IMR-90 (cell line): ENCODE measurements at regions not wholly inside any gene's neighbourhood (a gene's known extent, or its start where the extent isn't known, plus 50 kb on each side); places are given as distances from the start of the nearest gene placed in this dataset.

Source experiments
- ATAC-seq: fragments of 200-7000 bp; cut with Tn5 transposase; 2 replicates; pipeline ENCODE4 v1.9.1; 2020; ENCODE audit warnings: low read depth, mild to moderate bottlenecking, moderate library complexity
- BruUV-seq: library from RNA; stranded (reverse); fragments of 400-500 nt; replicated peaks from 2 replicates; lab custom pipeline; 2021; lab: Mats Ljungman, UMichigan
- CTCF ChIA-PET: fragments of 300-600 bp; formaldehyde crosslinking; extraction: SDS; loops from one replicate; lab custom pipeline; 2021; ENCODE audit warnings: antibody characterized with exemption; lab: Yijun Ruan, JAX
- POLR2A ChIA-PET: fragments of 300-600 bp; sonication (Branson Sonifier 250); formaldehyde crosslinking; loops from one replicate; lab custom pipeline; 2022; ENCODE audit warnings: antibody characterized with exemption; ENCODE audit not compliant: unreplicated experiment; lab: Charles Lee
- DNase-seq: peaks from one replicate; pipeline ENCODE4 v3.0.0; 2013
- H2AFZ ChIP-seq: replicated peaks from 2 replicates; pipeline ENCODE3; 2013; ENCODE audit warnings: low read length, mild to moderate bottlenecking; ENCODE audit not compliant: poor library complexity
- H2AK5ac ChIP-seq: 2 replicates; pipeline ENCODE4 v1.6.1; 2013; ENCODE audit warnings: low read depth, low read length, inconsistent platforms
- H2AK9ac ChIP-seq: replicated peaks from 2 replicates; pipeline ENCODE3; 2013; ENCODE audit warnings: mild to moderate bottlenecking, low read depth, low read length, moderate library complexity; ENCODE audit not compliant: poor library complexity
- H2BK120ac ChIP-seq: 2 replicates; pipeline ENCODE4 v1.6.1; 2013; ENCODE audit warnings: low read depth, low read length, inconsistent platforms
- H2BK15ac ChIP-seq: 3 replicates; pipeline ENCODE4 v1.6.1; 2013; ENCODE audit warnings: low read depth, low read length, inconsistent platforms
- H2BK20ac ChIP-seq: 2 replicates; pipeline ENCODE4 v1.6.1; 2013; ENCODE audit warnings: low read depth, mild to moderate bottlenecking, inconsistent platforms, low read length, moderate library complexity
- H2BK5ac ChIP-seq: 2 replicates; pipeline ENCODE4 v1.6.1; 2013; ENCODE audit warnings: mild to moderate bottlenecking, low read depth, low read length, inconsistent platforms; ENCODE audit not compliant: poor library complexity, severe bottlenecking
- H3K14ac ChIP-seq: replicated peaks from 2 replicates; pipeline ENCODE4 v1.6.1; 2013; ENCODE audit warnings: low read depth, low read length, inconsistent platforms
- H3K18ac ChIP-seq: 2 replicates; pipeline ENCODE4 v1.6.1; 2013; ENCODE audit warnings: low read depth, low read length, control low read depth
- H3K23ac ChIP-seq: 2 replicates; pipeline ENCODE4 v1.6.1; 2013; ENCODE audit warnings: low read depth, low read length, inconsistent platforms
- H3K27ac ChIP-seq: 2 replicates; pipeline ENCODE4 v1.5.1; 2013; ENCODE audit warnings: mild to moderate bottlenecking, control low read depth, low read length; ENCODE audit not compliant: insufficient read depth
- H3K27me3 ChIP-seq: 2 replicates; pipeline ENCODE4 v1.6.1; 2013; ENCODE audit warnings: low read length; ENCODE audit not compliant: control insufficient read depth, insufficient read depth
- H3K36me3 ChIP-seq: 2 replicates; pipeline ENCODE4 v1.6.1; 2013; ENCODE audit warnings: low read length, mixed read lengths; ENCODE audit not compliant: control insufficient read depth, insufficient read depth
- H3K4ac ChIP-seq: 2 replicates; pipeline ENCODE4 v1.6.1; 2013; ENCODE audit warnings: low read depth, low read length, inconsistent platforms
- H3K4me1 ChIP-seq: 2 replicates; pipeline ENCODE4 v1.6.1; 2013; ENCODE audit warnings: low read length, mixed read lengths; ENCODE audit not compliant: control insufficient read depth, insufficient read depth
- H3K4me2 ChIP-seq: 2 replicates; pipeline ENCODE4 v1.6.1; 2013; ENCODE audit warnings: low read depth, mild to moderate bottlenecking, control low read depth, low read length, moderate library complexity
- H3K4me3 ChIP-seq: 2 replicates; pipeline ENCODE4 v1.5.1; 2013; ENCODE audit warnings: low read depth, mild to moderate bottlenecking, control low read depth, low read length, moderate library complexity; ENCODE audit not compliant: insufficient read depth
- H3K56ac ChIP-seq: 2 replicates; pipeline ENCODE4 v1.6.1; 2013; ENCODE audit warnings: low read length, inconsistent platforms; ENCODE audit not compliant: insufficient read depth; ENCODE audit errors: extremely low read depth
- H3K79me1 ChIP-seq, 2 experiments: 2 replicates each; pipeline ENCODE4 v1.6.1; 2013; ENCODE audit warnings: low read length in 2 of 2, inconsistent platforms in 1 of 2, low read depth in 1 of 2
- H3K9ac ChIP-seq: 2 replicates; pipeline ENCODE4 v1.6.1; 2013; ENCODE audit warnings: low read depth, low read length, control low read depth
- H3K9me1 ChIP-seq: 2 replicates; pipeline ENCODE4 v1.6.1; 2013; ENCODE audit warnings: low read length, inconsistent platforms; ENCODE audit not compliant: insufficient read depth
- H3K9me3 ChIP-seq: 2 replicates; pipeline ENCODE4 v1.6.1; 2013; ENCODE audit warnings: low read length; ENCODE audit not compliant: control insufficient read depth, insufficient read depth
- H4K20me1 ChIP-seq: 2 replicates; pipeline ENCODE4 v1.6.1; 2013; ENCODE audit warnings: low read length, inconsistent platforms; ENCODE audit not compliant: insufficient read depth
- H4K5ac ChIP-seq: 2 replicates; pipeline ENCODE4 v1.6.1; 2013; ENCODE audit warnings: mild to moderate bottlenecking, low read depth, low read length, control low read depth
- H4K8ac ChIP-seq, 2 experiments: 2 replicates each; pipeline ENCODE4 v1.6.1; 2013; ENCODE audit warnings: low read depth in 2 of 2, low read length in 2 of 2, control low read depth in 1 of 2, inconsistent platforms in 1 of 2
- H4K91ac ChIP-seq: 2 replicates; pipeline ENCODE4 v1.6.1; 2013; ENCODE audit warnings: low read depth, low read length, inconsistent platforms; ENCODE audit not compliant: insufficient read depth
- ELK1 ChIP-seq: fragments of 150-350 bp; IDR thresholded peaks from 2 replicates; pipeline ENCODE4 v1.6.1; 2016; ENCODE audit warnings: low read depth, mild to moderate bottlenecking, low read length, moderate library complexity, borderline replicate concordance
- MAFK ChIP-seq: IDR thresholded peaks from 2 replicates; pipeline ENCODE4 v1.6.1; 2012; ENCODE audit warnings: low read depth, low read length, improper control_type of control experiment
- MAZ ChIP-seq: IDR thresholded peaks from 2 replicates; pipeline ENCODE4 v1.6.1; 2012; ENCODE audit warnings: low read depth, mild to moderate bottlenecking, low read length, improper control_type of control experiment, moderate library complexity, borderline replicate concordance
- POLR2A ChIP-seq: IDR thresholded peaks from 2 replicates; pipeline ENCODE4 v1.6.1; 2012; ENCODE audit warnings: mild to moderate bottlenecking, low read depth, low read length
- RCOR1 ChIP-seq: IDR thresholded peaks from 2 replicates; pipeline ENCODE4 v1.6.1; 2012; ENCODE audit warnings: mild to moderate bottlenecking, low read length, improper control_type of control experiment; ENCODE audit not compliant: insufficient replicate concordance
- RFX5 ChIP-seq: IDR thresholded peaks from 2 replicates; pipeline ENCODE4 v1.8.0; 2012; ENCODE audit warnings: low read depth, mild to moderate bottlenecking, low read length, moderate library complexity
- WGBS, 2 experiments: methylation state at CpG; one replicate each; pipeline versions ENCODE4 v1.1.5 to v1.1.7; 2013; ENCODE audit warnings: missing lambda C conversion rate in 2 of 2; ENCODE audit not compliant: insufficient read length in 1 of 2; ENCODE audit errors: extremely low coverage in 2 of 2; 5-methylcytosine and 5-hydroxymethylcytosine counted together
- dilution Hi-C: fragments of 300-500 bp; cut with HindIII; formaldehyde crosslinking; loops from one replicate; pipeline ENCODE4 v1.14.3; 2018; ENCODE audit warnings: low sequenced_read_pairs; ENCODE audit not compliant: unreplicated experiment
- in situ Hi-C: fragments of 300-500 bp; cut with MboI; formaldehyde crosslinking; loops from 3 replicates; pipeline ENCODE4 v1.14.3; 2019; ENCODE audit warnings: low sequenced_read_pairs, inconsistent platforms, mixed read lengths
- intact Hi-C: fragments of 100-400 bp; cut with micrococcal nuclease; formaldehyde crosslinking; loops from 2 replicates; pipeline ENCODE4 v1.10.0; 2022

- no peak overlapping the region for H2AK9ac ChIP-seq
- H2BK5ac ChIP-seq, result no peak overlapping the region
- no peak overlapping the region for H2BK15ac ChIP-seq
- DNase-seq (no peak), ATAC-seq (no peak)
- H3K4me3 ChIP-seq, result no peak overlapping the region
- no peak overlapping the region for H3K27ac ChIP-seq
- no peak overlapping the region for H3K4me2 ChIP-seq
- no peak overlapping the region for H3K14ac ChIP-seq
- H3K9me3 ChIP-seq, result no peaks in the 10 kb centered on the region; the same call in 1 of the 2 replicates
- no peak overlapping the region for H2AFZ ChIP-seq
- intact Hi-C loops (no loop called here), in situ Hi-C loops (no loop called here), dilution Hi-C loops (no loop called here)
- H3K9me1 ChIP-seq, result peaks cover 3% of the 10 kb centered on the region; the same call in 1 of the 2 replicates
- no peaks in the 10 kb centered on the region for H3K36me3 ChIP-seq
- no peak overlapping the region for H4K5ac ChIP-seq
- no peak overlapping the region for H3K56ac ChIP-seq
- no peaks in the 10 kb centered on the region for H3K79me1 ChIP-seq
- H3K4me1 ChIP-seq, result no peaks in the 10 kb centered on the region
- no peak overlapping the region for H3K9ac ChIP-seq
- no peaks in the 10 kb centered on the region for H4K20me1 ChIP-seq
- BruUV-seq, result no TSS peak
- peaks cover 15% of the 10 kb centered on the region; the same call in 1 of the 2 replicates for H3K27me3 ChIP-seq
- ChIA-PET POLR2A (no interaction called here), CTCF (no interaction called here)
- H3K23ac ChIP-seq, result no peak overlapping the region
- H2AK5ac ChIP-seq, result no peak overlapping the region
- no peak overlapping the region for H4K91ac ChIP-seq
- WGBS, 2 experiments, result 0% methylated on average over 1 of the region's 23 CpGs; no CpG with 5 or more reads in 1 of the 2 experiments
- TF ChIP-seq MAZ (no peak), POLR2A (no peak), RCOR1 (no peak), MAFK (no peak), ELK1 (no peak), RFX5 (no peak)
- no peak overlapping the region for H4K8ac ChIP-seq
- H3K18ac ChIP-seq, result no peak overlapping the region
- H2BK20ac ChIP-seq, result no peak overlapping the region
- H2BK120ac ChIP-seq, result no peak overlapping the region
- no peak overlapping the region for H3K4ac ChIP-seq
Observed at GRCh38 chr20:63062188-63063140, 55.7 kb upstream of the BHLHE23 start.
